IMR-90 (cell line): ENCODE measurements at regions not wholly inside any gene's neighbourhood (a gene's known extent, or its start where the extent isn't known, plus 50 kb on each side); places are given as distances from the start of the nearest gene placed in this dataset.

Experiments
- CTCF ChIP-seq: conservative IDR thresholded peaks from 2 replicates; pipeline ENCODE4 v1.5.1; 2012; ENCODE audit warnings: mild to moderate bottlenecking, low read depth, low read length, improper control_type of control experiment
- POLR2A ChIP-seq: IDR thresholded peaks from 2 replicates; pipeline ENCODE4 v1.6.1; 2012; ENCODE audit warnings: mild to moderate bottlenecking, low read depth, low read length
- RCOR1 ChIP-seq: IDR thresholded peaks from 2 replicates; pipeline ENCODE4 v1.6.1; 2012; ENCODE audit warnings: mild to moderate bottlenecking, low read length, improper control_type of control experiment; ENCODE audit not compliant: insufficient replicate concordance
- SMC3 ChIP-seq: fragments of 150-350 bp; IDR thresholded peaks from 2 replicates; pipeline ENCODE4 v1.6.1; 2016; ENCODE audit warnings: low read depth, mild to moderate bottlenecking, antibody characterized with exemption, low read length, moderate library complexity

GRCh38 chr14:84643446-84643845, 886.5 kb upstream of the FLRT2 start:
- TF ChIP-seq POLR2A (no peak), RCOR1 (no peak), CTCF (no peak), SMC3 (no peak)
